NCI-H226 (cell line): ENCODE measurements at regions not wholly inside any gene's neighbourhood (a gene's known extent, or its start where the extent isn't known, plus 50 kb on each side); places are given as distances from the start of the nearest gene placed in this dataset.
"Not testable (repeated sequence)": the region's sequence is repeated elsewhere in the genome, so short reads cannot be mapped to it uniquely, and the experiment has no call there.

Experiments used
- DNase-seq: peaks from one replicate; pipeline ENCODE4 v3.0.0-alpha.2; 2015

DNA sequence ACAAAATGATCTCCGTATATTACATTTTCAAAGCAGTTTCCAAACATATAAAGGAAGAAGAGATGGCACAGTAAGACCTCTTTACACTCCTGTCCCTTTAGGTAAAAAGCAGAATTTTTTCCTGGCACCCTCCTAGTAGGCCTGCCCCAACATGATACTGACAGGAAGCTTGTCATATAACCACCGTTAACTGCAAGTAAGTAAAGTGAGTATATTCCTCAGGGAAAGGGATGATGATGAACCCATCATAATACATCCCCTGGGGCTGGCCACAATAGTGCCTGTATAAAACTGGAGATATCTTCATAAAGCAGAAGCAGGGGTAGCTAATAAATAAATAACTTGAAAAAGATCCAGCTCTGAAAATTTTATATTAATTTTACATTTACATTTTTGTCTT, 893.0 kb downstream of the DIPK2A start:
- DNase-seq: no peak

GRCh38 chr3:144865948-144866347, 894.3 kb downstream of the DIPK2A start:
- DNase-seq: no peak

DNA sequence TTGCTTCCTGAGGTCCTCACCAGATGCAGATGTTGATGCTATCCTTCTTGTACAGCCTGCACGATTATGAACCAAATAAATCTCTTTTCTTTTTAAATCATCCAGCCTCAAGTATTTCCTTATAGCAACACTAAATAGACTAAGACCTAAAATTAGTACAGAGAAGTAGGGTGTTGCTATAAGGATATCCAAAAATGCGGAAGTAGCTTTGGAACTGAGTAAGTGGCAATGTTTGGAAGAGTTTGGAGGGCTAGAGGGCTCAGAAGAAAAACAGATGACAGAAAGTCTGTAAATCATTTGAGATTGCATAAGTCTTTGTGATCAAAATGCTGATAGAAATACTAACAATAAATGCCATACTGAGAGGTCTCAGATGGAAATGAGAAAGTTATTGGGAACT, 894.9 kb downstream of the DIPK2A start:
- DNase-seq: no peak

- DNase-seq: no peak
Measured at GRCh38 chr3:144868506-144868905, 896.9 kb downstream of the DIPK2A start.

GRCh38 chr3:144873066-144873465, 901.4 kb downstream of the DIPK2A start:
- DNase-seq: no peak

DNA sequence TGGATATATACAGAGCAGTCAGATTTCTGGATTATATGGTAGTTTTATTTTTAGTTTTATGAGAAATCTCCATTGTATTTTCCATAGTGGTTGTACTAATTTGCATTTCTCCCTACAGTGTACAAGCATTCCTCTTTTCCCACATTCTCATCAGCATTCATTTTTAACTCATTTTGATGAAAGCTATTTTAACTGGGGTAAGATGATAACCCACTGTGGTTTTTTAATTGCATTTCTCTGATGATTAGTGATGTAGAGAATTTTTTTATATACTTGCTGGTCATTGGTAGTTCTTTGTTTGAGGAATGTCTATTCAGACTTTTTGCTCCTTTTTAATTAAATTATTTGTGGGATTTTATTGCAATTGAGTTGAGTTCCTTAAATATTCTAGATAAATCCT, 903.6 kb downstream of the DIPK2A start:
- DNase-seq: no peak

DNA sequence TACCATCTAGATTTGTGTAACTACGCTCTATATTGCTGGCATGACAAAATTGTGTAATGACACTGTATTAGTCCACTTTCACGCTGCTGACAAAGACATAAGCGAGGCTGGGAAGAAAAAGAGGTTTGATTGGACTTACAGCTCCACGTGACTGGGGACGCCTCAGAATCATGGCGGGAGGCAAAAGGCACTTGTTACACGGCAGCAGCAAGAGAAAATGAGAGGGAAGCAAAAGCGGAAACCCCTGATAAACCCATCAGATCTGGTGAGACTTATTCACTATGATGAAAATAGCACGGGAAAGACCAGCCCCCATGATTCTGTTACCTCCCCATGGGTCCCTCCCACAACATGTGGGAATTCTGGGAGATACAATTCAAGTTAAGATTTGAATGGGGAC, 905.7 kb downstream of the DIPK2A start:
- no peak for DNase-seq

DNA sequence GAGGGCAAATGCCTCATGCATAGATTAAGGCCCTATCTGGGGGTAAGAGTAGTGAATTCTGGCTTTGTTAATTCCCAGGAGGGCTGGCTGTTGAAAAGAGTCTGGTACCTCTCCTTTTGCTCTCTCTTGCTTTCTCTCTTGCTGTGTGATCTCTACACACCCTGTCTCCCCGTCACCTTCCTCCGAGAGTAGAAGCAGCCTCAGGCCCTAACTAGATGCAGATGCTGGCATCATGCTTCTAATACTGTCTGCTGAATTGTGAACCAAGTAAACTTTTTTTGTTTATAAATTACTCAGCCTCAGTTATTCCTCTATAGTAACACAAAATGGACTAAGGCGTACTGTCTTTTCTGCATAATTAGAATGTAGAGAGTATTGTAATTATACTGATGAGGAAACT, 908.1 kb downstream of the DIPK2A start:
- no peak for DNase-seq

- no peak for DNase-seq
Measured at GRCh38 chr3:144893980-144894379, 922.4 kb downstream of the DIPK2A start.

DNA sequence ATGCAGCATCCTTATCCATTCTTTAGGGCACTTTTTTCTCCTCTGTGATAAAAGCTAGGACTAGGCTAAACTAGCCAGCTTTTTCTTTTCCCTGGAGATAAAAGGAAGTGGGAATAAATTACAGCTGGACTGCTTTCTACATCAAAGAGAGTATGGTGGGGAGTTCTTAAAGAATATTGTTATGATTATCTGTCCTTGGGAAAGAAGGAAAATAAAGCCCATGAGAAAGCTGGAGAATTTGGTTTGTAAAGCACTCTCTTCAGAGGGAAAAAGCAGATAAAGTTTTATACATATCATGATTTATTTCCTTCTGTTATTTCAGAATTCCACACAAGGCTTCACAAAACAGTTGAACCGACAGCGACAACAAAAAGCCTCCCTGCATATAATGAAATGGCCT, 923.0 kb downstream of the DIPK2A start:
- no peak for DNase-seq

- DNase-seq: no peak
Measured at GRCh38 chr3:144900366-144900765, 928.7 kb downstream of the DIPK2A start.

- not testable (repeated sequence) for DNase-seq
Measured at GRCh38 chr3:144907581-144907980, 936.0 kb downstream of the DIPK2A start.

GRCh38 chr3:144912968-144913367, 941.3 kb downstream of the DIPK2A start:
- DNase-seq: no peak

DNA sequence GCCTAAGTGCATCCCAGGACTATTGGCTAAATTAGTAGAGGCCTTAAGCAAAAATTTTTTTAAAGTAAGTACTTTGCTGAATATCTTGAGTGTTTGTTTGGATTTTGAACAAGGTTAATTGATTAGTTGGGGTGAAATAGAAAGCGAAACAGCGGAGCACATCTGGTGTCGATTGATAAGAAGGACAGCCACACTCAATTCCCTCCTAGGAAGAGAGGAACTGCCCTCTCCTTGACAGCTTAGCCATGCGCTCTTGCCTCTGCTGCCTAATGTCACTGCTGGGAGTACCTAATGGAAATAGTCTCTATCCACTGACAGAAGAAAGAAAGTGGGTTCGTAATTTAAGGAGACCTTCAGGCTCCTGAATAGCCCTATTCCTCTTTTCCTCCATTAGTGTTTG, 943.6 kb downstream of the DIPK2A start:
- no peak for DNase-seq

- no peak for DNase-seq
Measured at GRCh38 chr3:144921710-144922109, 950.1 kb downstream of the DIPK2A start.

DNA sequence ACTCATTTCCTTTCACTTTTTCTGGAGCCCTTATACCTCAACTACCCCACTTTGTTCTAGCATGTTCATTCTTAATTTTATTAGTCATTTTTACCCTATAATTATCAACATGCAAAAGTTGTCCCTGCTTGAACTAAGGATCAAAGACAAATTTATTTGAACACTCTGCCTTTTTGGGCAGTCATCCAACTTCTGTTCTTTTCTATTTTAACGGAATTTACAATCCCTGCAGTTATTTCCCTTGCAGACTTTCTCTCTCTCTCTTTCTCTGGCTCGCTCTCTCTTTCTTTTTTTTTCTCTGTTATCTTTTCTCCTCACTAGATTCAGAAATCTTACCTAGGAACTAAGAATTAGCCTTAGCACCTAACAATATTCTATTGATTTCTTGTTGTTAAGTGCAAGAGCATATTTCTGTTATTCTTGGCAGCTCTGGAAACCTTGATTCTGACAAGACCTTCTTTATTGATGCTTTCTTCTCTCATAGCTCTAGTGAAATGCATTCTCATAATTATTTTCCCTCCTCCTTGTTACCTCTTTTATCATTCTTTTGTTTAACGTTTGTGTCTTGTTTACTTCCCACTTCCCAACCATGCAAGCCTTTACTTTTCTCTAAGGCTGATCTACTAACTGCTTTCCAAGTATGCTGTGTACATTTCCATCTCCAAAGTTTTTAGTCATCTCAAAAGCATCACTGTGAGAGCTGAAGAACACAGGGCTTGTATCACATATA, 951.6 kb downstream of the DIPK2A start:
- DNase-seq: no peak

DNA sequence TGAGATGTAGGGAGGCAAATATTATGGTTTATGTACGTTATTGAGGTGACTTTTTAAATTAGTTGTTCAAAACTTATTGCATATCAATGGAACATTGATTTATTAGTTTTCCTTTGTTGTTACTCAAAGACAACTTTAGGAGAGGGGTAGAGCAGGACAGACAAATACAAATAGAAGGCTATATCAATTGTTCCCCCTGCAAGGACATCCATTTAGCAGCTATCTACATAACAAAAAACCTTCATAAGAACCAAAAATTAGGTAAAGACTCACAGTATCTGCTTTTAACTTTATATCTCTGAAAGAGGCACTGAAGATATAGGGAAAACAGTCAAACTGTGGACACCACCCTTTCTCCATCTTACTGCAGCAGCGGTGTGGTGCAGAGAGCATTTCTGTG, 958.8 kb downstream of the DIPK2A start:
- DNase-seq: no peak

GRCh38 chr3:144931590-144931989, 960.0 kb downstream of the DIPK2A start:
- DNase-seq: no peak

DNA sequence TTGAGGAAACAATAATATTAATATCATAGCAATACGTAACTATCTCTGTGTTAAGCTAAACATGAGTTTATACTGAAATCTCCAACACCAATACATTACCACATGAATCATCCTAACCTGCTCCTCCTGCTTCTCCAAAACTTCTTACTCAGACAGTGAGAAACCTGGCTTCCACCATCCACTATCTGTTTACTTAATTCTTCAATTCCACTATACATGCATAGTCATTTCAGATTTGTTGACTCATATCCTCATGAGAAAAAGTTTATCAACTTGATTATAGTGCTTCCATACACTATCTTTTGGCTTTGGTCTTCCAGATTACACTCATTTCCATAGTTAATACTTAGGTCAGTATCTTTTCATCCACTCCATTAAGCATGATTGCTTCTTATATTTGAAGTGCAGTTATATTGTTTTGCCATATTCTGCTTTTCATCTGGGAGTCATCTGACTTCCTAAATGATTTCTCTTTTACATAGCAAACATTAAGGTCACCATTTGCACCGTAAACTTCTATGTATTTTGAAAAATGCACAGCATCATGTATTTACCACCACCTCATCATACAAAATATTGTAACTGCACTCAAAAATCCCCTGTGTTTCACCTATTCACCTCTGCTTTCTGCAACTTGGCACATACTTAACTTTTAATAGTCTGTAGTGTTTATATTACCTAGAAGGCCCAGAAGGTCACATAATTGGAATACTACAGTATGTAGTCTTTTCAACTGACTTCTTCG, 970.6 kb downstream of the DIPK2A start:
- DNase-seq: peak; percentile 76

GRCh38 chr3:144942838-144943197, 971.2 kb downstream of the DIPK2A start:
- DNase-seq: no peak

DNA sequence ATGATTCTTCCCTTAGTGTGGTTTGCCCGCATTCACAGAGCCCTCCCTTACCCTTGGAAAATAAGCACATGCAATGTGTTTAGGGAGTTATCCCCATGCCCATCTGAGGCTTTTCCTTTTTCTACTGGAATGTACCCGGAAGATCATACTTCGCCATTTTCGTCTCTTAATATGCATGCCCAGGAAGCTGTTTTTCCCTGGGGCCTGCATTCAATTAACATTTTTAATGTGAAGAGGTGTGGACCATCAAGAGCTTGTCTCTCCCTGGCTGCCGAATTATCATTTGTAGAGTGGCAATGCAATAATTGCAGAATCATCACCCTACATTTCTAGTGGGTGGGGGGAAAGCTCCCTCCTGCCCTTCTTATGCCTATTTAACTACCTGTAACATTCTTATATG, 976.3 kb downstream of the DIPK2A start:
- no peak for DNase-seq

- DNase-seq: no peak
Measured at GRCh38 chr3:144948711-144949110, 977.1 kb downstream of the DIPK2A start.

- DNase-seq: no peak
Measured at GRCh38 chr3:144953959-144954358, 982.3 kb downstream of the DIPK2A start.

DNA sequence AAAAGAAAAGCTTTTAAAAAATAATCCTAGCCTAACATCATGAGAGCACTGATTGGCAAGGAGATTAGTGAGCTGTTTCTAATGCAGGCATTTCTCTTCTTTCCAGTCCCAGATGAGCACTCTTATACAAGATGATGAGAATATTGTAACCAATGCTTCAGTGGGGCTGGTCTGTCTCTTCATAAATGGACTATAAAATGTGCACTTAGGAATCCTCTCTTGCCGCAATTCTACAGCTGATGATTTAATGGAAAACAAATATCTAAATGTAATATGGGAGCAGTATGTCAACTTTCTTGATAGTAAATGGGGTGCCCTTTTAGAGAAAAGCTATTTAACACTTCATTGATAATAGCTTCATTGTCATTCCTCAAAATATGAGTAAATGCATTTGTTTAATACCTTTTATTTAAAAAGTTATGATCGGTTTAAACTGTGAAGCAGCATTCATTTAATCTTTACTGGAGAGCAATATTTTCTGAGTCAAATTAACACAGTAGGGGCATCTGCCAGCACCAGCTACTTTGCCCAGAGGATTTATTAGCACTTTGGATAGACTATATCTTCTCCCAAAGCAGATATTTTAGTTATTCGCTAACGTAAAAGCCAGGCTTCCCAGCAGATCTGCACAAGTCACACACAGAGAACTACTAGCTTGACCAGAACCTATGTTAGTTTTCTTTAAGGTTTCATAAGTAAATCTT, 985.9 kb downstream of the DIPK2A start:
- DNase-seq: no peak
